Lung (tissue), 11 donors: ENCODE measurements at regions not wholly inside any gene's neighbourhood (a gene's known extent, or its start where the extent isn't known, plus 50 kb on each side); places are given as distances from the start of the nearest gene placed in this dataset.

ENCODE experiments used
- ATAC-seq: fragments of 200-7000 bp; cut with Tn5 transposase; one replicate; pipeline ENCODE4 v1.9.1; 2020; ENCODE audit warnings: moderate number of reproducible peaks; ENCODE audit not compliant: insufficient read depth, low FRiP score
- DNase-seq, 3 donors: peaks; one replicate each; pipeline ENCODE4 v3.0.0-alpha.2; 2013 to 2017
- H3K27ac ChIP-seq, 2 donors: one replicate each; pipeline ENCODE4 v1.5.1; 2013; ENCODE audit warnings: mild to moderate bottlenecking in 2 of 2, moderate library complexity in 2 of 2, control low read depth in 1 of 2, inconsistent platforms in 1 of 2, low read depth in 1 of 2, low read length in 1 of 2
- H3K27me3 ChIP-seq, 3 donors: one replicate each; pipeline ENCODE4 v1.5.1; 2013; ENCODE audit warnings: low read length in 2 of 3; ENCODE audit not compliant: control insufficient read depth in 3 of 3, insufficient read depth in 3 of 3
- H3K36me3 ChIP-seq, 4 donors: one replicate each; pipeline ENCODE4 v1.5.1; 2013; ENCODE audit warnings: low read length in 4 of 4, mild to moderate bottlenecking in 1 of 4, moderate library complexity in 1 of 4; ENCODE audit not compliant: control insufficient read depth in 4 of 4, insufficient read depth in 4 of 4
- H3K4me1 ChIP-seq, 5 donors: one replicate each; pipeline ENCODE4 v1.5.1; 2013; ENCODE audit warnings: low read length in 5 of 5, mild to moderate bottlenecking in 2 of 5, moderate library complexity in 1 of 5; ENCODE audit not compliant: control insufficient read depth in 5 of 5, insufficient read depth in 5 of 5
- H3K4me3 ChIP-seq: one replicate; pipeline ENCODE4 v1.5.1; 2013; ENCODE audit warnings: mild to moderate bottlenecking, control low read depth, moderate library complexity
- H3K9ac ChIP-seq, 2 donors: one replicate each; pipeline ENCODE4 v1.5.1; 2013; ENCODE audit warnings: low read length in 2 of 2, control low read depth in 1 of 2; ENCODE audit not compliant: insufficient read depth in 1 of 2
- H3K9me3 ChIP-seq, 4 donors: one replicate each; pipeline ENCODE4 v1.5.1; 2013; ENCODE audit warnings: low read length in 3 of 4, mild to moderate bottlenecking in 1 of 4, moderate library complexity in 1 of 4; ENCODE audit not compliant: control insufficient read depth in 4 of 4, insufficient read depth in 3 of 4
- CTCF ChIP-seq: IDR thresholded peaks from 2 replicates; pipeline ENCODE4 v1.5.1; 2012; ENCODE audit warnings: mild to moderate bottlenecking; ENCODE audit errors: control extremely low read depth, extremely low read depth
- WGBS, 2 donors: extraction: QIAGEN DNeasy Blood & Tissue Kit; methylation state at CpG; one replicate each; pipeline ENCODE4 v1.1.7; 2013; 5-methylcytosine and 5-hydroxymethylcytosine counted together
- donor health status: control.
- donor health status: control.
- donor health status: Bipolar disorder and iron deficiency.
- donor health status: healthy.
- donor health status: DM: yes; HTN: yes; CAD: no.

DNA sequence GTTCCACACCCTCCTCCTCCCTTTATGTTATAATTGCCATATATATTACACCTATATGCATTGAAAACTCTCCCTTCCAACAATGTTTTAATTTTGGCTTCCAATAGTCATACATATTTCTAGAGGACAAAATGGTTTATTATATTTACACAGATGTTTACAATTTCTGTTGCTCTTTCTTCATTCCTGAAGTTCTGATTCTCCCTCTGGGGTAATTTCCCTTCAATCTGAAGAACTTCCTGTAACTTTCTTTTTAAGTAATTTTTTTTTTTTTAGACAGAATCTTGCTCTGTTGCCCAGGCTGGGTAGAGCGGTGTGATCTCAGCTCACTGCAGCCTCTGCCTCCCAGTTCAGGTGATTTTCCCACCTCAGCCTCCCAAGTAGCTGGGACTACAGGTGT, 173.0 kb upstream of the MAP1B start:
- no peak for TF ChIP-seq CTCF
- ATAC-seq (no peak), DNase-seq (no peak)
- peaks cover 0 to 15% (median 5%) of the 10 kb centered on the region in 5 donors for H3K4me1 ChIP-seq
- H3K36me3 ChIP-seq: no peaks in the 10 kb centered on the region
- WGBS, 2 donors: 86 to 100% methylated on average over 1 of the region's 1 CpG
- no peak overlapping the region for H3K27ac ChIP-seq
- no peaks in the 10 kb centered on the region for H3K9me3 ChIP-seq
- H3K4me3 ChIP-seq: no peak overlapping the region
- no peak overlapping the region for H3K9ac ChIP-seq
- H3K27me3 ChIP-seq: peaks cover 0 to 6% (median 0%) of the 10 kb centered on the region in 3 donors

DNA sequence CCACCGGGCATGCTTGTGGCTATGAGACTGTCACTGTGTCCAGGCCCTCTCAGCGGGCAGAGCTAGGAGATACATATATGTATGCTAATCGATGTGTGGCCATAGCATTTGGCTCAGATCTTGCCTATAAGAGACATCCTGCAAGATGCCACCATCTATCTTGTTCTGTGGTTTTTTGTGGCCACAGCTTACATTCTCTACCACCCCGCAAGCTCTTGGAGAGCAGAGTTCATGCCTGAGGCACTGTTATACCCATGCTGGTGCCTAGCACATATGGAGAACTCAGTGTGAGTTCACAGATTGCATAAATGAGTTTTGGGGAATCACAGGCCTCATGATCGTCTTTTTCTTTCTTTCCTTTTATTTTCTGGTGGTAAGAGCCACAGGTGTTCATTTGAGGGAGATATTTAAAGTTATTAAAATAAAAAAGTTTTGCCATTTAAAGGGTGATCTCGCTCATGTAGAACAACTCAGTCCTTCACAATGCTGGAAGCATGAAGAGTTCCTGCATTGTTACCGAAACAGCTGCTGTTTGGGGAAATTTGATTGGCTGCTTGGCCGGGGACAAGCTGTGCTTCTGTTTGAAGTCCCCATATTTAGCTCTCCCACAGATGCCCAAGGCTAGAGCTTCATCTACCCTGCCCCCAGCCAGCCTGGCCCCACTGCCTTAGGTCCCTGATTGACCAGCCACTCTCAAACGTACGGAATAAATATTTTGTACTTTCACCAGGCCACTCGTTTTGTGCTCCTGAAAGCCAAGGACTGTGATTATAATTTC, 169.2 kb upstream of the MAP1B start:
- Histone ChIP-seq H3K36me3 (no peaks in the 10 kb centered on the region), H3K4me3 (no peak overlapping the region), H3K27ac (no peak overlapping the region), H3K27me3 (peaks cover 0 to 4% (median 0%) of the 10 kb centered on the region in 3 donors), H3K9me3 (peaks cover 0 to 3% (median 0%) of the 10 kb centered on the region in 4 donors), H3K4me1 (peaks cover 0 to 3% (median 0%) of the 10 kb centered on the region in 5 donors), H3K9ac (no peak overlapping the region)
- TF ChIP-seq CTCF: no peak
- DNase-seq (no peak), ATAC-seq (no peak)
- 87 to 89% methylated on average over 11 of the region's 11 CpGs for WGBS, 2 donors

DNA sequence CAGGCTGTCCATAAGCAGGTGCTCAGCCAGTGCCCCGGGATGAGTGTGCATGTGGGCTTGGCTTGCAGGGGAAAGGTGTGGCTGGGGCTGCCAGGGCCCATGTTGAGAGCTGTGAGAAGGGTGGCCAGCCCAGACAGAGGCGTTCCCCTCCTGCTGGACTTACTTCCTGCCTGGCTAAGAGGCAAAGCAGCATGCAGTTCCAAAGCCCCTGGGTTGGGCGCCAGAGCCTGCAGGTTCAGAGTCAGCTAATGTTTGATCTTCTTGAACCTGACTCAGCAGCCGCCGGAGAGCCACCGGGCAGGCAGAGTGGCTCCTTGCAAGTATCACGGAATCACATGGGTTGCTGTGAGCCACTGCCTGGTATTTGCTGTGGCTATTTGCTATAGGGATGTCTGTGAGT, 168.4 kb upstream of the MAP1B start:
- H3K9ac ChIP-seq: no peak overlapping the region
- no peak for TF ChIP-seq CTCF
- ATAC-seq (peak; percentile 41), DNase-seq (peak in 1 of 3 donors; percentile 16)
- peaks cover 0 to 4% (median 0%) of the 10 kb centered on the region in 3 donors for H3K27me3 ChIP-seq
- peaks cover 0 to 3% (median 0%) of the 10 kb centered on the region in 4 donors for H3K9me3 ChIP-seq
- WGBS, 2 donors: 50 to 77% methylated on average over 7 of the region's 7 CpGs
- no peak overlapping the region for H3K4me3 ChIP-seq
- H3K36me3 ChIP-seq: no peaks in the 10 kb centered on the region
- no peak overlapping the region for H3K27ac ChIP-seq
- H3K4me1 ChIP-seq: no peaks in the 10 kb centered on the region
